MCF 10A (cell line): ENCODE measurements at regions not wholly inside any gene's neighbourhood (a gene's known extent, or its start where the extent isn't known, plus 50 kb on each side); places are given as distances from the start of the nearest gene placed in this dataset.

Source experiments
- BruUV-seq: library from RNA; stranded (reverse); fragments of 400-500 nt; replicated peaks from 2 replicates; lab custom pipeline; 2021; lab: Mats Ljungman, UMichigan
- CTCF ChIA-PET: fragments of 300-600 bp; sonication (Branson Sonifier 250); formaldehyde crosslinking; extraction: SDS; loops from one replicate; lab custom pipeline; 2021; ENCODE audit warnings: antibody characterized with exemption, inconsistent platforms; lab: Yijun Ruan, JAX
- POLR2A ChIA-PET: fragments of 300-600, 350-650 bp; sonication (Branson Sonifier 250); formaldehyde crosslinking; extraction: SDS; loops from one replicate; lab custom pipeline; 2020; ENCODE audit warnings: antibody characterized with exemption, inconsistent platforms; lab: Yijun Ruan, JAX
- DNase-seq: peaks from one replicate; pipeline ENCODE4 v3.0.0-alpha.2; 2018; ENCODE audit not compliant: unreplicated experiment
- H3K27ac Mint-ChIP-seq: one replicate; pipeline ENCODE4 v1.8.0; 2022; ENCODE audit warnings: mild to moderate bottlenecking, low read depth, mixed read lengths; ENCODE audit not compliant: unreplicated experiment
- H3K27me3 Mint-ChIP-seq: one replicate; pipeline ENCODE4 v1.8.0; 2022; ENCODE audit warnings: mixed read lengths; ENCODE audit not compliant: insufficient read depth, unreplicated experiment
- H3K36me3 Mint-ChIP-seq: one replicate; pipeline ENCODE4 v1.8.0; 2022; ENCODE audit warnings: mild to moderate bottlenecking, moderate library complexity, mixed read lengths; ENCODE audit not compliant: insufficient read depth, unreplicated experiment
- H3K4me1 Mint-ChIP-seq: one replicate; pipeline ENCODE4 v1.8.0; 2022; ENCODE audit warnings: mixed read lengths; ENCODE audit not compliant: insufficient read depth, unreplicated experiment
- H3K4me3 Mint-ChIP-seq: one replicate; pipeline ENCODE4 v1.8.0; 2022; ENCODE audit warnings: mild to moderate bottlenecking, moderate library complexity, mixed read lengths; ENCODE audit not compliant: unreplicated experiment
- H3K9me3 Mint-ChIP-seq: one replicate; pipeline ENCODE4 v1.8.0; 2022; ENCODE audit warnings: mixed read lengths; ENCODE audit not compliant: unreplicated experiment
- intact Hi-C: fragments of 100-400 bp; cut with micrococcal nuclease; formaldehyde crosslinking; loops from 2 replicates; pipeline ENCODE4 v1.14.1; 2022
- TF ChIP-seq, protein P1 (sequence below): fragments of 200-600 bp; IDR thresholded peaks from one replicate; pipeline ENCODE4 v1.8.0; 2022; ENCODE audit warnings: antibody characterized with exemption, mild to moderate bottlenecking; ENCODE audit not compliant: unreplicated experiment

DNA sequence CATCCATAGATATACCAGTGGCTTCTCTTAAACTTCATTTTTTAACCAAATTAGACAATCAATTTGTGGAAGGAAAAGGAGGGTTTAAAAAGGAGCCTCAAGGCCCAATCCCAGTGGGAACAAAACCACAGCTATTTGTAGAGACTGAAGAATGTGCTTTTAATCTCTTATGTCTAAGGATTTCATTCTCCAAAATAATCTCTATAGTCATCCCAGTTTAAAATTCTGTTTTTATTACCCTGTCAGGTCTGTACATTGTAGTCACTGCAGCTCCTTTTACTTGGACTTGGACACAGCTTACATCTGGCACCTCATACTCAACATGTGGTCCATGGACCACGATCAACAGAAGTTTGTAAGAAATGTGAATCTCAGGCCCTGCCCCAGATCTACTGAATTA is 152.1 kb upstream of the STMND1 start:
- Mint-ChIP-seq H3K4me3 (no peak overlapping the region), H3K9me3 (no peaks in the 10 kb centered on the region), H3K27me3 (no peaks in the 10 kb centered on the region), H3K36me3 (no peaks in the 10 kb centered on the region), H3K27ac (no peak overlapping the region), H3K4me1 (peaks cover 24% of the 10 kb centered on the region)
- DNase-seq: no peak
- POLR2A ChIA-PET: interaction anchor here (0.5 to 1.5 kb wide), 5 partner anchors 15 to 616 kb away, joined by 3 to 4 read pairs (median 3); no protein-coding TSS in a partner anchor
- BruUV-seq: no TSS peak
- TF ChIP-seq, protein P1, sequence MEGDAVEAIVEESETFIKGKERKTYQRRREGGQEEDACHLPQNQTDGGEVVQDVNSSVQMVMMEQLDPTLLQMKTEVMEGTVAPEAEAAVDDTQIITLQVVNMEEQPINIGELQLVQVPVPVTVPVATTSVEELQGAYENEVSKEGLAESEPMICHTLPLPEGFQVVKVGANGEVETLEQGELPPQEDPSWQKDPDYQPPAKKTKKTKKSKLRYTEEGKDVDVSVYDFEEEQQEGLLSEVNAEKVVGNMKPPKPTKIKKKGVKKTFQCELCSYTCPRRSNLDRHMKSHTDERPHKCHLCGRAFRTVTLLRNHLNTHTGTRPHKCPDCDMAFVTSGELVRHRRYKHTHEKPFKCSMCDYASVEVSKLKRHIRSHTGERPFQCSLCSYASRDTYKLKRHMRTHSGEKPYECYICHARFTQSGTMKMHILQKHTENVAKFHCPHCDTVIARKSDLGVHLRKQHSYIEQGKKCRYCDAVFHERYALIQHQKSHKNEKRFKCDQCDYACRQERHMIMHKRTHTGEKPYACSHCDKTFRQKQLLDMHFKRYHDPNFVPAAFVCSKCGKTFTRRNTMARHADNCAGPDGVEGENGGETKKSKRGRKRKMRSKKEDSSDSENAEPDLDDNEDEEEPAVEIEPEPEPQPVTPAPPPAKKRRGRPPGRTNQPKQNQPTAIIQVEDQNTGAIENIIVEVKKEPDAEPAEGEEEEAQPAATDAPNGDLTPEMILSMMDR: no peak
- CTCF ChIA-PET: interaction anchor here (0.6 to 1.2 kb wide), 6 partner anchors 14 to 186 kb away, joined by 3 to 7 read pairs (median 3); no protein-coding TSS in a partner anchor
- intact Hi-C loops: no loop called here

DNA sequence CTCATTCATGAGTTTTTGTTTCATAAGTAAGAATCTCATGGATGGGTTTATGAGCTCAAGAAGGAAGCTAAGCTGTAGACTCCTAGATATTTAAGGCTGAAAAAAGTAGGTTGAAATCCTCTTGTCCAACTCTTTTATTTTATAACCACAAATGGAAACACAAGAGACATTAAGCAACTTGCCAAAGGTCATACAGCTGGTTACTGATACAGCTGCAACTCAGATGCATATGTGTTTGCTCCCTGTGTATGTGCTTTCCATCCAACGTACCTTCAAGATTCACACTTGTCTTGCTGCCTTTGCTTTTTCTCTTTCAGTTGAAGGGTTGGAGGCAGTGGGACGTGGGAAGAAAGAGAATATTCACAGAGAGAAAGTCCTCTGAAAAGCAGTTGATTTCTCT is 153.5 kb upstream of the STMND1 start:
- no peak for DNase-seq
- TF ChIP-seq, protein P1: no peak
- Mint-ChIP-seq H3K27me3 (no peaks in the 10 kb centered on the region), H3K4me3 (no peak overlapping the region), H3K27ac (peak overlapping the region; percentile 73), H3K36me3 (no peaks in the 10 kb centered on the region), H3K9me3 (no peaks in the 10 kb centered on the region), H3K4me1 (peaks cover 24% of the 10 kb centered on the region)
- intact Hi-C loops: no loop called here
- BruUV-seq: no TSS peak
- POLR2A ChIA-PET: interaction anchor here (0.7 to 1.8 kb wide), 7 partner anchors 12 to 615 kb away, joined by 3 to 7 read pairs (median 4); no protein-coding TSS in a partner anchor
- CTCF ChIA-PET: interaction anchor here (0.6 to 2.9 kb wide), 8 partner anchors 13 to 609 kb away, joined by 3 to 13 read pairs (median 4); no protein-coding TSS in a partner anchor

DNA sequence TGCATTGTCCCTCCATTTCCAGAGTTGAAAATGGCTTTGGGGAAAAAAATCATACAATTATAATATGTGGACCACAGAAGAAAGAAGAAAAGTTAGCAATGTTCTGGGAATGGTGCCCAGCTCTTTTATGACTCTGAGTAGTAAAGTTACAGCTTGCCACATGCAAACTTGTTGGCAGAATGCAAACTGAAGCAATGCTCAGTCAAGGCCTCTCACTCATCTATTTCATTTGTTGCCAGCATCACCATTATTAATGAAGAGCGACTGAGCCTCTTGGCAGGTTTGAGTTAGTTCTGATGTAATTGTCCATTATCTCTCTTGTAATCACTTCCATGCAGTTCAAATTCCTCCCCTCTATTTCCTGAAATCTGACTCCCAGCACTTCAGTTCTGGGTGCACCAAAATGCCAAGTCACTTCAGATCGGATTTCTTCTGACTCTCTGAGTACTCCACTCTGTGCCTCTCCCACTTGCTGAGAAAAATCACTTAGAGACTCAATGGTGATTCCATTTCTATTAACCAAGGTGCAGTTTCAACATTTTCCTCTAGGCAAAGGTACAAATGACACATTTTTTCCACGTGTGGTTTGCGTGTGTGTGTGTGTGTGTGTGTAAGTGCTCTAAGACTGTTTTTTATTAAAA is 154.4 kb upstream of the STMND1 start:
- CTCF ChIA-PET: interaction anchor here (0.6 to 2.9 kb wide), 10 partner anchors 14 to 1190 kb away, joined by 3 to 13 read pairs (median 4); no protein-coding TSS in a partner anchor
- BruUV-seq: no TSS peak
- peak; percentile 88 for DNase-seq
- H3K27ac Mint-ChIP-seq: peak overlapping the region; percentile 73
- no peaks in the 10 kb centered on the region for H3K9me3 Mint-ChIP-seq
- no peaks in the 10 kb centered on the region for H3K36me3 Mint-ChIP-seq
- intact Hi-C loops: no loop called here
- TF ChIP-seq, protein P1: no peak
- peak overlapping the region; percentile 12 for H3K4me3 Mint-ChIP-seq
- POLR2A ChIA-PET: interaction anchor here (0.6 to 1.8 kb wide), 11 partner anchors 13 to 654 kb away, joined by 3 to 7 read pairs (median 4); no protein-coding TSS in a partner anchor
- peaks cover 24% of the 10 kb centered on the region for H3K4me1 Mint-ChIP-seq
- no peaks in the 10 kb centered on the region for H3K27me3 Mint-ChIP-seq

DNA sequence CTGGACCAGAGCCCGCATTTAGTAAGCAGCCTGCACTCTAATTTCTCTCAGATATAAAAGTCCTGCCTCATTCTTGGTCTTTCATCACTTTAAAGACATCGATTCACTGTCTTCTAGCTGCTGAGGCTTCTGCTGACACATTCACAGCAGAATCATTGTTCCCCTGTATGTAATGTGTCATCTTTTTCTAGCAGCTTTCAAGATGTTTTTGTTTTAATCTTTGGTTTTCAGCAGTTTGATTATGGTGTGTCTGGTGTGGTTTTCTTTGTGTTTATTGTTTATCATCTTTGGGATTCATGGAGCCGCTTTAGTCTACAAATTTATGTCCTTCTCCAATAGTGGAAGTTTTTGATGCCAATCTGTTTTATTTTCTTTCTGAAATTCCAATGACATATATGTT is 157.3 kb upstream of the STMND1 start:
- no peaks in the 10 kb centered on the region for H3K9me3 Mint-ChIP-seq
- H3K4me3 Mint-ChIP-seq: no peak overlapping the region
- H3K36me3 Mint-ChIP-seq: no peaks in the 10 kb centered on the region
- ChIA-PET CTCF (no interaction called here), POLR2A (no interaction called here)
- TF ChIP-seq, protein P1: no peak
- H3K4me1 Mint-ChIP-seq: peaks cover 24% of the 10 kb centered on the region
- DNase-seq: no peak
- no peak overlapping the region for H3K27ac Mint-ChIP-seq
- no TSS peak for BruUV-seq
- H3K27me3 Mint-ChIP-seq: no peaks in the 10 kb centered on the region
- intact Hi-C loops: no loop called here
